ENCODE measurements at regions not wholly inside any gene's neighbourhood (a gene's known extent, or its start where the extent isn't known, plus 50 kb on each side); places are given as distances from the start of the nearest gene placed in this dataset.

GRCh38 chr10:1872151-1872726, 134.9 kb upstream of the ADARB2 start:
- no peak for DNase-seq (ENCODE audit: extremely low read depth, low read depth)

- no peak for DNase-seq (ENCODE audit: extremely low read depth, low read depth)
Observed at GRCh38 chr10:1870491-1870890, 133.2 kb upstream of the ADARB2 start.

GRCh38 chr10:1869861-1870260, 132.5 kb upstream of the ADARB2 start:
- no peak for DNase-seq (ENCODE audit: extremely low read depth, low read depth)

- no peak for DNase-seq (ENCODE audit: extremely low read depth, low read depth)
Observed at GRCh38 chr10:1860351-1860750, 123.0 kb upstream of the ADARB2 start.

- DNase-seq (ENCODE audit: extremely low read depth, low read depth) = no peak
Observed at GRCh38 chr10:1858547-1858946, 121.2 kb upstream of the ADARB2 start.

- no peak for DNase-seq (ENCODE audit: extremely low read depth, low read depth)
Observed at GRCh38 chr10:1858048-1858447, 120.7 kb upstream of the ADARB2 start.

- DNase-seq (ENCODE audit: extremely low read depth, low read depth) = no peak
Observed at GRCh38 chr10:1855911-1856310, 118.6 kb upstream of the ADARB2 start.

- no peak for DNase-seq (ENCODE audit: extremely low read depth, low read depth)
Observed at GRCh38 chr10:1854271-1854670, 116.9 kb upstream of the ADARB2 start.

- DNase-seq (ENCODE audit: extremely low read depth, low read depth) = no peak
Observed at GRCh38 chr10:1853801-1854200, 116.5 kb upstream of the ADARB2 start.

- DNase-seq (ENCODE audit: extremely low read depth, low read depth) = no peak
Observed at GRCh38 chr10:1852841-1853240, 115.5 kb upstream of the ADARB2 start.

GRCh38 chr10:1851762-1852161, 114.4 kb upstream of the ADARB2 start:
- DNase-seq (ENCODE audit: extremely low read depth, low read depth) = no peak

- no peak for DNase-seq (ENCODE audit: extremely low read depth, low read depth)
Observed at GRCh38 chr10:1850971-1851527, 113.7 kb upstream of the ADARB2 start.

- DNase-seq (ENCODE audit: extremely low read depth, low read depth) = no peak
Observed at GRCh38 chr10:1847361-1847760, 110.0 kb upstream of the ADARB2 start.

- no peak for DNase-seq (ENCODE audit: extremely low read depth, low read depth)
Observed at GRCh38 chr10:1846032-1846431, 108.7 kb upstream of the ADARB2 start.

GRCh38 chr10:1841759-1842158, 104.4 kb upstream of the ADARB2 start:
- DNase-seq (ENCODE audit: extremely low read depth, low read depth) = no peak

GRCh38 chr10:1829712-1830111, 92.4 kb upstream of the ADARB2 start:
- DNase-seq (ENCODE audit: extremely low read depth, low read depth) = no peak

- no peak for DNase-seq (ENCODE audit: extremely low read depth, low read depth)
Observed at GRCh38 chr10:1824928-1825327, 87.6 kb upstream of the ADARB2 start.

GRCh38 chr10:1814556-1814955, 77.2 kb upstream of the ADARB2 start:
- no peak for DNase-seq (ENCODE audit: extremely low read depth, low read depth)

- no peak for DNase-seq (ENCODE audit: extremely low read depth, low read depth)
Observed at GRCh38 chr10:1809139-1809741, 71.9 kb upstream of the ADARB2 start.

- DNase-seq (ENCODE audit: extremely low read depth, low read depth) = no peak
Observed at GRCh38 chr10:1807924-1808323, 70.6 kb upstream of the ADARB2 start.

- DNase-seq (ENCODE audit: extremely low read depth, low read depth) = no peak
Observed at GRCh38 chr10:1807196-1807595, 69.9 kb upstream of the ADARB2 start.

GRCh38 chr10:1802413-1802812, 65.1 kb upstream of the ADARB2 start:
- no peak for DNase-seq (ENCODE audit: extremely low read depth, low read depth)

GRCh38 chr10:1788401-1788800, 51.1 kb upstream of the ADARB2 start:
- DNase-seq (ENCODE audit: extremely low read depth, low read depth) = no peak
